GM19463 (cell line): ENCODE measurements at regions not wholly inside any gene's neighbourhood (a gene's known extent, or its start where the extent isn't known, plus 50 kb on each side); places are given as distances from the start of the nearest gene placed in this dataset.

Source experiments
- ATAC-seq: cut with Tn5 transposase; IDR thresholded peaks from one replicate; pipeline ENCODE4 v1.9.1; 2021; ENCODE audit warnings: mild to moderate bottlenecking, moderate library complexity; ENCODE audit not compliant: unreplicated experiment

DNA sequence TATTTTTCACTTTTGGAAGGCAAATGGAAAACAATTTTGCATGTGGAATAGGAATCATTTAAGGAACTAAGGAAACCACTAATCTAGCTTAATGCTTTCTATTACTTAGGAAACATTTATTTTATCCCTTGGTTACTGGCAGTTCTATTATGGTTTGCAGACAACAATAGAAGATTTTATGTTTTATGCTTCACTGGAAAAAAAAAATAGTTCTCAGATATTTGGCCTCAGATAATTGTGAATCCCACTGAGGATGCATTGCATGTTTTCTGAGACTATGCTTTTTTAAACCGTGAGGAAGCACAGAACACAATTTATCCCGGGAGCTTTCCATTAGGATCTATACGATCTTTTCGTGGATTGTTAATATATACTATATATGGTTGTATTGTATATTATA lies 356.9 kb downstream of the CSNK1G3 start:
- ATAC-seq: no peak

DNA sequence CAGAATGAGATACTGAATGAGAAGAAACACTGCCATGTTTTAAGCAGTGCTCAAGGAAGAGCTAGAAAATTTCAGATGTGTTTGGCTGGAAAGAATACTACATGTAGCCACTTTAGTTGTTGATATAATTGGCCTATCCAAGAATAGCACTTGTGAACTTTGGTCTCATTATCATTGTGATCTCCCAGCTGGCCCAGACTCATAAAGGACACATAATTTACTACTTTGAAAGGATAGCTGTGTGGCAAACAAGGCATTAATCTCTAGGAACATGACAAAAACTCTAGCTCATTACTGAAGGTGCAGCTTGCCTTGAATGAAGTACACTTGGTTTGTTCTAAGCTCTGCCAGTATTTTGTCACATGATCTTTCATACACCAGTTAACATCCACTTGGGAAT lies 356.3 kb downstream of the CSNK1G3 start:
- ATAC-seq: no peak

DNA sequence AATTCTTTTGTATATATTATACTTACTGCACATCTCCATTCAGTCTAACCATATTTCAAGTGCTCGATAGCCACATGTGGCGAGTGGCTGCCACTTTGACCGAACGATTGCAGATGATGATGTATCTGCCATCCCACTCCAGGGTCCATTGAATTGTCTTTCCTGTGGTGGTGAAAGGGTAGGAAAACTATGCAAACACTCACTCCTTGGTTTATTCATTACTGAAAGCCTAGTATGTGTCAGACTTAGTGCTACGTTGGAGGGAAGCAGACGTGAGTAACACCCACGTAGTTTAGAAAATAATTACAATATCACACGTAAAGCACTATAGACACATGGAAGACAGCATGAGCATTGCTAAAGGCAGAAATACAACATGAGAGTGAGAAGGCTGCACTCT lies 353.7 kb downstream of the CSNK1G3 start:
- no peak for ATAC-seq

DNA sequence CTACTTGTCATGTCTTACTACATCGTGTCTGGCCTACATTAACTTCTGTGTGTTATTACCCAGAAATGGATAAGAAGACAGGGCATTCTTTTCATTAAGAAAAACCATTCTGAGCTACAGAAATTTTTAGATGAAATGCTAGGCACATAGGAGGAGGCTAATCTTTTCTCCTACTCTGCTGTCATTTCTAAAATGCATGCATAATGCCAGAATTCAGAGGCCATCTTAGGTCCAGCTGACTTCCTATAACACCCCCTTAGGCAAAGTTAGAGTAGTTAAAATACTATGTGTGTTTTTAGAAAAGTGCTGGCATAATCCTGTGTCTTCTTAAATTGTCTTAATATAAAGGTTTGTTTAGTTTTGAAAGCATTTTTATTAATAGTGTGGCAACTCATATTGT lies 352.6 kb downstream of the CSNK1G3 start:
- no peak for ATAC-seq

DNA sequence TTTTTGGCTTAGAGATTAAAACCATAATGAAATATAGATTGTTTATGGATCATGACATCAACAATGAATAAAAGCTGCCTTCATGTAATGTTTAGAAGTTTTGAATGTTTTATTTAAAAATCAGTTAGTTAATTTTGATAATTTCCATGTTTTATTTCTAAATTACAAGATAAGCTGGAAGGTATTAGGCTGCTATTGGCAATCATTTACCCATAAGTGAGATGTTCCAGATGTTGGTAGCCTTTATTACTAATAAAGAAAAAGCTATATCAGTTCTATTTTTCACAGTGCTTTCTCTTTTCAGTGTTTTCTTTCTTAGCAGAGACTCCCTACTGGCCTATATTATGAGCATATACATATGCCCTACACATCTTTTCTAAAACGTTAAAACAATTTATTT lies 347.0 kb downstream of the CSNK1G3 start:
- no peak for ATAC-seq

DNA sequence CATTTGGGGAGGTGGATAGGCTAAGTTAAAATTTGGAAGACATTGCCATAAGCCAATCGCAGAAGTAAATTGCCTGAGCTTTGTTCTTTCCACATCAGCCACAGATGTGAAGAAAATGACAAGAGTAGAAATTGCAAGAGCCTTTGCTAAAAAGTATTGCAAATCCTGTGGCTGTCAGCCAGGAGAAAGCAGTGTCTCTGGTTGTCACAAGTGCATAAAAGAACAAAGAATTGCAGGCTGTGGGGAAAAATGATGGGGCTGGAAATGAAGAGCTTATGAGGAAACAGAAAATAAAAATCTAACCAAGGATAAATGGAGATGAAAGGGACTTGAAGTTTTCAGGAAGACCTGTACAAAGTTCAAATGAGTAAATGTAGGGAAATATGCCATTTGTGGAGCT lies 344.8 kb downstream of the CSNK1G3 start:
- ATAC-seq: no peak

DNA sequence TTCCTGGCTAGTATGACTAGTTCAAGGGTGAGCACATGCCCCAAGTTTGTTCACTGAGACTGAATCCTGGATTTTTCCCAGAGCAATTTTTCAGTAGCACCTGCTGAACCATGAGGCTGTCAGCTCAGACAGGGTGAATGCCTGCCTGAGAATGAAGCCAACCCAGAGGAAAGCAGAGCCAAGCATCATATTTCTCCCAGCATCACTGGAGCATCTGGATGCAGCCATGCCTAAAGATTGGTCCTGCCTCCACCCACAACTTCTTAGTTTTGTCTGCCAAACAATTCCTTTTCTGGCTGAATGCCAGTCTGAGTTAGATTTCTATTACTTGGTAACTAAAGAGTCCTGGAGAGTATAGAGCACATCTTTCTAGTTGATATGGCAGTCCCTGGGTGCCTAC lies 343.6 kb downstream of the CSNK1G3 start:
- ATAC-seq: no peak

DNA sequence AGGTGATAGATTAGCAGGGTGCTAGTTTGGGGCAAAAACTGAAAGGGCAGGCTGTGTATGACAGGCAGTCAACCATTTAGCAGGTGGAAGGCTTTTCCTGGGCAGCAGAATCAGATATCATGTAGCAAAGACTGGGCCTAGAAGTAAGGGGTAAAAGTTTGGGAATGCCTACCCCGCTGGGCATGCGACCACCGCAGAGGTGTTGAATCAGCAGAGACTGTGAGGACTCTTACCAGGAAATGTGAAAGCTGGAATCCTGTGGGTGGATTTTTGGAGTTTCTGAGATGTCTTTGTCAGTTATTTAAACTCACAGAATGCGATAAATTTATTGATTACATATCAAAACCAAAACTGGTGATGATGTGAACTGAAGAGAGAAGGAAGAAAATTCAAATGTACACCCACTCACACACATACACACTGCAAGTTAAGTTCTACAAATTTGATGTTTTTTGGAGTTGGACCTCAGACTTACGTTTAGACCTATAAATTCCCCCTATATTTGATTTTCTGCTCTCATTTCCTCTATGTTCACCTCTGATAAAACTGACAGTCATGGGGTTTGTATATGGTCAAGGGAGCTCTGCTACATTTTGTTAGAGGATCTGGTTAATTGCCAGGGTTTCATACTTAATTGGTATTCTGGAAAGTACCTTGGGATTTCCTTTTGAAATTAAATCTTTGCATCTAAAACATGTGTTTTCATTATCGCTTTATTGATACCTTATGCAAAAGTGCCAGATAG lies 333.6 kb downstream of the CSNK1G3 start:
- no peak for ATAC-seq

DNA sequence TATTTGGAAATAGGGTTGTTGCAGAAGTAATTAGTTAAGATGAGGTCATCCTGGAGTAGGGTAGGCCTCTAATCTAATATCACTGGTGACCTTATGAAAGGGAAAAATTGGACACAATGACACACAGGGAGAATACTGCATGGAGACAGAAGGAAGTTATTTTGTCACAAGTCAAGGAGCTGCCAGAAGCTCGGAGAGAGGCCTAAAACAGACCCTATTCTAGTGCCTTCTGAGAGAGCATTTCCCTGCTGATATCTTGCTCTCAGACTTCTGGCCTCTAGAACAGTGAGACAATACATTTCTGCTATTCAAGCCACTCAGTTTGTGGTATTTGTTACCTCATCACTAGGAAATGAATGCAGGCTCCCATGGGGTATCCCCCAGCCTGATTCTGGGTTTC lies 332.9 kb downstream of the CSNK1G3 start:
- peak; percentile 52 for ATAC-seq

DNA sequence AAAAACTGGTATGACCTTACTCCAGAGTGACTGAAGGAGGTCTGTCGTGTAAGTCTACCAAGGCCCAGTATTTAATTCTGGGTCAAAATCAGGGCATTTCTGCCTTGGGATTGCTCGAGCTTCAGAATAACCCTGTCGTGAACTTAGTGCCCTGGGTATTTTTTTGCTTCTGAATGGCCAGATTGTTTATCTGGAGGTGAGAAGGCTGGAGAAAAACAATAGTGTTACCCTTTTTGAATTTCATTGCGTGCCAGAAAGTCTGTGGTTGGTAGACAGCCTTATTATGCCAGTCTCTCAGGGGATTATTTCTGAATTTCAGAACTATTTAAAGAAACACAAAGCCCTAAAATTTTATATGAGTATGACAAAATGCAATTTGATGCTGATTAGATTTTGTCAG lies 323.4 kb downstream of the CSNK1G3 start:
- ATAC-seq: no peak

DNA sequence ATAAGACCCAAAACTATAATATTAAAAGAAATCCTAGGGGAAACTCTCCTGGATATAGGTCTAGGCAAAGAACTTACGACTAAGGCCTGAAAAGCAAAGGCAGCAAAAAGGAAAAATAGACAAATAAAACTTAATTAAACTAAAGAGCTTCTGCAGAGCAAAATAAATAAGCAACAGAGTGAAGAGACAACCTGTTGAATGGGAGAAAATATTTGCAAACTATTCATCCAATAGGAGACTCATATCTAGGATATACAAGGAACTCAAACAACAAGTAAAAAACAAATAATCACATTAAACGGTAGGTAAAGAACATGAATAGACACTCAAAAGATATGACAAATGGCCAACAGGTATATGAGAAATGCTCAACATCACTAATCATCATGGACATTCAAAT lies 318.6 kb downstream of the CSNK1G3 start:
- no peak for ATAC-seq

DNA sequence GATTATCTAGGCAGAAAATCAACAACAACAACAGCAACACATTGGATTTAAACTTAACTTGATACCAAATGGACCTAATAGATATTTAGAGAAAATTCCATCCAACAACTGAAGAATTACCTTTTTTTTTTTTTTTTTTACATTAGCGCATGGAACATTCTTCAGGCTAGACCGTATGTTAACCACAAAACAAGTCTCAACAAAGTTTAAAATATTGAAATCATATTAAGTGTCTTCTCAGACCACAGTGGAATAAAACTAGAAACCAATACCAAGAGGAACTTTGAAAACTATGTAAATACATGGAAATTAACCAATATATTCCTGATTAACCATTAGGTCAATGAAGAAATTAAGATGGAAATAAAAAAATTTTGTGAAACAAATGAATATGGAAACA lies 315.8 kb downstream of the CSNK1G3 start:
- no peak for ATAC-seq

DNA sequence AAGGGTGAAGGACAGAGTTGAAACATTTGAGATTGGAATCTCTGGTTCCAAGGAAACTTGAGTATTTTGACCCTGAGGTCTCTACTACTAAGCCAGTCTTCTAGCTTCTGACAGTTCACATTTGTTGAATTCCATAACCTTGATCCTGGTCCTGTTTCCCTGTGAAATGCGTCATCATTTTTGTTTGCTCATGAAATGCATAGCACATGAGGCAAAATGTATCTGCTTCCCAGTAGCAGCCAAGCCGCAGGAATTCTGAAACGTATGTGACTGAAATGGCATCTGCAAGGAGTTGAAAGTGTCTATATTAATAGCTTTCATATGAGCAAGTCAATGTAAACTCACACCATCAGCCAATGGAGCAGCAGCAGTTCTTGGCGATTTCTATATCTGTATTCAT lies 307.9 kb downstream of the CSNK1G3 start:
- ATAC-seq: no peak

DNA sequence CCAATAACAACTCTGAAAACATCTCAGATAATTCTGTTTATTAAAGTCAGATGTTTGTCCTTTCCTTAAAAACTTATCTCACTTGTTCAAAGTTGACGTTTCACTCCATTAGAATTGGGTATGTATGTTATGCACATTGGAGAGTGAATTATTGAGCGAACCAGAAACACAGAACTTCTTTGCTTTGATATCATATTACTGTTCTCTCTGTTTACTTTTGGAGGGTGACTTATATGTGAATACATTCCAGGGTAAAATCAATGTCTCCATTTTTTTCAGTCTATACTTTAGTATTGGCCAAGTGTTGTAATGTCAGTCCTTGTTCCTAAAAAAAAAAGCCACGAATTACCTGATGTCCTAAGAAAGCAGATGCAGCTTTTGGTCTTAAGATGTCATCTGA lies 307.4 kb downstream of the CSNK1G3 start:
- no peak for ATAC-seq

DNA sequence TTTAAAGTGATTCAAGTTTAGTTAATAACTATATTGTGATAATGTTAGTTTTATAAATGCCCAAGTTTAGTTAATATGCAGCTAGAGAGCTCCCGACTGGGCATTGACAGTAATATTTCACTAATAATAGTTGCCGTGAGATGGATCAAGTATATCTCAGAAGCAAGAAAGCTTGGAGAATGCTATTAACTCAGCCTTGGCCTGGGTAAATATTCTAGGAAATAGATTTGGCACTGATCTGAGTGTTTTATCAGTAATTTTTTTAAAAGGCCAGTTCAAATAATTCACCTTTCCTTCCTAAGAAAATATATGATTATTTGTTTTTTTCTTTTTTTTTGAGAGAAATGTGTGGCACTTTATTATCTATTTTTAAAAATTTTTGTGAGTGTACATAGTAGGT lies 305.3 kb downstream of the CSNK1G3 start:
- ATAC-seq: no peak

DNA sequence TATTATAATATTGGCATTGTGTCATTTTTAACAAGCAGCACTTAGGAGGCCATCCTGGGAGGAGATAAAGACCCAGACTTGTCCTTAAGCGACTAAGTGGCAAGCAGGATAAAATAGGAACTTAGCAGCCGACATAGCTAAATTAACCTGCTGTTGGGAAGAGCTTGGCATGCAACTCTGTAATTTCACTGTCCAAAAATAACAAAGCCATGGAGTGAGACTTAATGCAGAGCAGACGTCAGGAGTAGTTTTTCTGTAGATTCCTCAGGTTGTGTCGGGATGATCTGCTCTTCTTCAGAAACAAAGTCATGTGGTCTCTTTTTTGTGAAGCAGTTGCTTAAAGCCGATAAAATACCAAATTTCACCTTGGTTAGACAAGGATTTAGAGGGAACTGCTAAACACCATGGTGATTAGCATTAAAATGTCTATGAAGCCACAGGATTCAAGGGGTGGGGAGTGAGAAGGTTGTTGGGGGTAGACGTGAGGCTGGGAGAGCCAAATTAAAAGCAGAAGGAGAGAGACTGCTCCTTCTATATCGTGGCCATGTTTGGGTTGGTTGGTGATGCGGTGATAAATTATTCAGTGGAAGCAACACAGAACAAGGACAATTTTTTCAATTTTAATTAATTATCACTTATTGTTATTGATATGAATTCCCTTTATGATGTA lies 303.0 kb downstream of the CSNK1G3 start:
- no peak for ATAC-seq

DNA sequence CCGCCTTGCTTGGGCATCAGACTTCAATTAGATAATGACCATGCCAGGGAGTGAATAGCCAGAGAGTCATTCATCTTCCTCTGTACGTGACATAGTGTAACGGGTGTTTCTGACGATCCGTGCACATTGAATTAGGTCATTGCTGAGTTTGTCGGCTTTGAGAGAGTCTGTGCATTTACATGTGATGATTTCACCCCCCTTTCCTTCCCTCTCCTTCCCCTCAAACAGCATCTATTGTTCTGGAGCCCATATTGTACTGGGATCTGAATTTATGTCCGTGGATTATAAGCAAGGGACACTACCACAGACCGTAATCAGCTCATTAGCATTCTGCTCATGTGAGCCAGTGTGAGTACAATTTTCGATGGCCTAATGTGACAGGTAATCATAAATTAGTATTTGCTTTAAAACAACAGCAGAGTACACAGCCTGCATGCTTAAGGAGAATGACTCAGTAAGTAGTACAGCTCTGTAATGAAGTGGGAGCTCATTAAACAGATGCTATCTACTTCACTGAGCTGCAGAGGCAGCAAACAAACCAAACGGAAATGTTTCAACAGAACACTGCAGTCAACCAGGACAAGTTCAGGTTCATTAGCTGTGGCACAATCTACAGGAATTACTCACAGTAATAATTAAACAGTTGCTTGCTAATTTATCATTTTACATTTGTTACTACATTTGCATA lies 302.1 kb downstream of the CSNK1G3 start:
- peak; percentile 50 for ATAC-seq

DNA sequence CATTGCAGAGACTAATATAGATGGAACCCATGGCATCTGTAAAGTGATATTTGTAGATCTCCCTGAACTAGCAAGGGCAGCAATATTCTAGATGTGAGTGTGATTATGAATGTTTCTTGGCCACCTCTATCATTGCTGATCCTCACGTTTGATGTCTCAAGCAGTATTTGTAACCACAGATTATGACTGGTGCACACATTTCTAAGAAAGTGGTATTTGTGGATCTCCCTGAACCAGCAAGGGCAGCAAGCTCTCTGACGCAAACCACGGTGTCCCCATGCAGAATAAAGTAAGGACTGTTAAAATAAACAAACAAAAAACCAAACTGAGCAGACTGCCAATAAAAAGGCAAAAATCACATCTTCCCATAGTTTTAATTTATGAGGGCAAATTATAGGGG lies 301.3 kb downstream of the CSNK1G3 start:
- ATAC-seq: no peak

DNA sequence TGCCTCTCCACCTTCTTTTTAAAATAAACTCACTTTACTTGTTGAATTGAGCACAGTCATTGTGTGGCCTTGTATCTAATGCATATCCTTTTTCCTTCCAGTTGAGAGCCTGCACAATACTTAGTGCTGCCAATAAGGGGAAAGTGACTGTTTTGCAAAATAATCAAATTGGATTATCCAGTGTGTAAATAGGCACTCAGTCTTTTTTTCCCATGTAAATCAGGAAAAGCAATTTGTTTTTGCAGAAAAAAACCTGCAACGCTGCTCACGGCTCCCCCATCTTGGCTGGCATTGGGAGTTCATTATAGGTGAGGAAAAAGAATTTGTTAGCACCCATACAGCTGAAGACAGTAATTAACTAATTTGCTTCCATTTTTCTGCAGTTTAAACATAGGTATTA lies 299.9 kb downstream of the CSNK1G3 start:
- no peak for ATAC-seq

DNA sequence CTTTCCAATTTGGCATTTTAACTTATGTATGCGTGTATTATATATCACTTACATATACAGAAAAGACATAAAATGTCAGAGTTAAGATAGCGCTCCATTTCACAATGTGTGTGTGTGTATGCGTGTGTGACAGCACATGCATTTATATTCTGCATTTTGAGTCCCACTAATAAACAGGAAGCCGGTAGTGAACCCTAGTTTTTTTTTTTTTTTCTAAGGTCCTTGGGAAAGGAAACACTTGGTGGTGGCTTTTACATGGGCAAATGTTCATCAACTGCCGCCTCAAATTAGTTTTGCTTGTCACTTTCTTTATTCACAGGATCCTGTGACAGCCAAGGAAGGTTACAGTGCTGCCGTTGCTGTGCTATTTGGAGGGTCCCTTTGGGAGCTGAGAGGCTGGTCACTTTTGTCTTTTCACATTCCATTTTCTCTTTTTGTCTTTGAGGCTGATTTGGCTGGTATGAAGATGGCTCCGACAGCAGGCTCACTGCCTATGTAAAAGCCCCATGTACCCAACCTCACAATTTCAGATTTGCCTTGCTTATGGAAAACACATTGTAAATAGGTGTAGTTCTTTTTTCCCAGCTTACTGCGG lies 298.9 kb downstream of the CSNK1G3 start:
- no peak for ATAC-seq

DNA sequence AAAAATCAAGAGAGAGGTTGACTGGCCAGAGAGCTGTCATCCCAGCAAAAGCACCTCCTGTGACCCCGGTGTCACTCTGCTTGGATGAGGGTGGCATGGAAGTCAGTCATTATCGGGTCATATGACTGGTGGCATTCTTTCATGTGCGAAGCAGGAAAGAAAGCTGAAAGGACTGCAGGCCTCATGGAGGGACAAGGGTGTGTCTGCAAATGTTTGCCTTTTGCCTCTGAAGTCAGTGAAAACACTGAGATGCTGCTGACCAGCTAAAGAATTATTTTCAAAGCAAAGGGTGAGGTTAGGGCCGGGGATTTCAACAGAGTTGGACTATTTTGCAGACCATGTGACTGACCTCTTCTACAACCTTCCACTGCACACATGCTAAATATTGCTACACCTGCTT lies 298.3 kb downstream of the CSNK1G3 start:
- ATAC-seq: no peak
